ENCODE measurements at regions not wholly inside any gene's neighbourhood (a gene's known extent, or its start where the extent isn't known, plus 50 kb on each side); places are given as distances from the start of the nearest gene placed in this dataset.

GRCh38 chr13:111564606-111565005 lies 244.2 kb downstream of the TEX29 start:
- H3K9me2 ChIP-seq (ENCODE audit: insufficient read depth, low read length): no peaks in the 10 kb centered on the region
- no TSS peak for BruUV-seq (replicated peaks)
- DNase-seq (ENCODE audit: low spot score): no peak
- intact Hi-C loops (cut with micrococcal nuclease; ENCODE audit: unreplicated experiment): no loop called here
- H3K4me2 ChIP-seq (ENCODE audit: low read length): no peak overlapping the region
- TF ChIP-seq CTCF (conservative IDR thresholded peaks at IDR 0.05; ENCODE audit: low read length): no peak
- no peak for TF ChIP-seq EZH2phosphoT487 (IDR thresholded peaks at IDR 0.05; ENCODE audit: borderline replicate concordance, low read depth, low read length)
- POLR2A ChIA-PET: no interaction called here
- H4K20me1 ChIP-seq (ENCODE audit: insufficient read depth, low read length): no peaks in the 10 kb centered on the region
- no peaks in the 10 kb centered on the region for H3K9me3 ChIP-seq (ENCODE audit: low read length)
- H3K27ac ChIP-seq (ENCODE audit: low read depth, low read length, poor library complexity, severe bottlenecking): no peak overlapping the region
- no peak overlapping the region for H2AFZ ChIP-seq (ENCODE audit: low read length)
- no peaks in the 10 kb centered on the region for H3K4me1 ChIP-seq (ENCODE audit: insufficient read depth, low read length, poor library complexity, severe bottlenecking)
- H3K4me3 ChIP-seq (ENCODE audit: low read depth, low read length, poor library complexity, severe bottlenecking): no peak overlapping the region
- H3K36me3 ChIP-seq (ENCODE audit: insufficient read depth, low read length): no peaks in the 10 kb centered on the region
- no peaks in the 10 kb centered on the region for H3K79me2 ChIP-seq (ENCODE audit: insufficient read depth, low read depth, low read length)
- CTCF ChIA-PET (ENCODE audit: unreplicated experiment): no interaction called here

GRCh38 chr13:111565400-111565799 lies 245.0 kb downstream of the TEX29 start:
- no peak for DNase-seq (ENCODE audit: low spot score)
- ChIA-PET POLR2A (no interaction called here), CTCF (ENCODE audit: unreplicated experiment) (no interaction called here)
- Histone ChIP-seq H3K9me3 (ENCODE audit: low read length) (no peaks in the 10 kb centered on the region), H3K27ac (ENCODE audit: low read depth, low read length, poor library complexity, severe bottlenecking) (no peak overlapping the region), H3K79me2 (ENCODE audit: insufficient read depth, low read depth, low read length) (no peaks in the 10 kb centered on the region), H3K4me1 (ENCODE audit: insufficient read depth, low read length, poor library complexity, severe bottlenecking) (no peaks in the 10 kb centered on the region), H3K4me2 (ENCODE audit: low read length) (no peak overlapping the region), H4K20me1 (ENCODE audit: insufficient read depth, low read length) (no peaks in the 10 kb centered on the region), H2AFZ (ENCODE audit: low read length) (no peak overlapping the region), H3K9me2 (ENCODE audit: insufficient read depth, low read length) (no peaks in the 10 kb centered on the region), H3K36me3 (ENCODE audit: insufficient read depth, low read length) (no peaks in the 10 kb centered on the region), H3K4me3 (ENCODE audit: low read depth, low read length, poor library complexity, severe bottlenecking) (no peak overlapping the region)
- no TSS peak for BruUV-seq (replicated peaks)
- no peak for TF ChIP-seq EZH2phosphoT487 (IDR thresholded peaks at IDR 0.05; ENCODE audit: borderline replicate concordance, low read depth, low read length)
- no peak for TF ChIP-seq CTCF (conservative IDR thresholded peaks at IDR 0.05; ENCODE audit: low read length)
- intact Hi-C loops (cut with micrococcal nuclease; ENCODE audit: unreplicated experiment): no loop called here

GRCh38 chr13:111566567-111566966 lies 246.1 kb downstream of the TEX29 start:
- POLR2A ChIA-PET: no interaction called here
- TF ChIP-seq CTCF (conservative IDR thresholded peaks at IDR 0.05; ENCODE audit: low read length): no peak
- TF ChIP-seq EZH2phosphoT487 (IDR thresholded peaks at IDR 0.05; ENCODE audit: borderline replicate concordance, low read depth, low read length): no peak
- H2AFZ ChIP-seq (ENCODE audit: low read length): no peak overlapping the region
- intact Hi-C loops (cut with micrococcal nuclease; ENCODE audit: unreplicated experiment): no loop called here
- no peak overlapping the region for H3K4me2 ChIP-seq (ENCODE audit: low read length)
- no peak overlapping the region for H3K4me3 ChIP-seq (ENCODE audit: low read depth, low read length, poor library complexity, severe bottlenecking)
- CTCF ChIA-PET (ENCODE audit: unreplicated experiment): no interaction called here
- no peak for DNase-seq (ENCODE audit: low spot score)
- no peaks in the 10 kb centered on the region for H4K20me1 ChIP-seq (ENCODE audit: insufficient read depth, low read length)
- no peaks in the 10 kb centered on the region for H3K79me2 ChIP-seq (ENCODE audit: insufficient read depth, low read depth, low read length)
- no peaks in the 10 kb centered on the region for H3K4me1 ChIP-seq (ENCODE audit: insufficient read depth, low read length, poor library complexity, severe bottlenecking)
- H3K9me3 ChIP-seq (ENCODE audit: low read length): no peaks in the 10 kb centered on the region
- no TSS peak for BruUV-seq (replicated peaks)
- no peak overlapping the region for H3K27ac ChIP-seq (ENCODE audit: low read depth, low read length, poor library complexity, severe bottlenecking)
- no peaks in the 10 kb centered on the region for H3K9me2 ChIP-seq (ENCODE audit: insufficient read depth, low read length)
- H3K36me3 ChIP-seq (ENCODE audit: insufficient read depth, low read length): no peaks in the 10 kb centered on the region
